HEK293 (cell line): ENCODE measurements at regions not wholly inside any gene's neighbourhood (a gene's known extent, or its start where the extent isn't known, plus 50 kb on each side); places are given as distances from the start of the nearest gene placed in this dataset.

Experiments
- CTCF ChIP-seq: fragments of 450-650 bp; formaldehyde crosslinking; IDR thresholded peaks from 2 replicates; pipeline ENCODE4 v1.5.1; 2016; ENCODE audit warnings: missing biosample characterization, missing genetic modification characterization
- ZNF274 ChIP-seq, 2 experiments: fragments of 200-500 bp in 1 of 2; fragments of 450-650 bp in 1 of 2; sonication (Bioruptor generic) in 1 of 2; formaldehyde crosslinking in 1 of 2; IDR thresholded peaks; 2 replicates each; pipeline versions ENCODE4 v1.5.1 to v1.6.1; 2014 to 2016; ENCODE audit warnings: borderline replicate concordance in 1 of 2, inconsistent platforms in 1 of 2, low read length in 1 of 2, missing biosample characterization in 1 of 2, missing genetic modification characterization in 1 of 2
- ZNF341 ChIP-seq: fragments of 450-650 bp; formaldehyde crosslinking; IDR thresholded peaks from 2 replicates; pipeline ENCODE4; 2016; ENCODE audit warnings: low read depth, missing biosample characterization, missing genetic modification characterization
- ZNF398 ChIP-seq: fragments of 450-650 bp; formaldehyde crosslinking; IDR thresholded peaks from 2 replicates; pipeline ENCODE4 v1.5.1; 2017; ENCODE audit warnings: missing biosample characterization, missing genetic modification characterization
- ZNF580 ChIP-seq: fragments of 450-650 bp; formaldehyde crosslinking; IDR thresholded peaks from 2 replicates; pipeline ENCODE4 v1.5.1; 2016; ENCODE audit warnings: missing biosample characterization, missing genetic modification characterization
- ZNF830 ChIP-seq: fragments of 450-650 bp; IDR thresholded peaks from 2 replicates; pipeline ENCODE4 v1.5.0; 2018; ENCODE audit warnings: missing biosample characterization, missing genetic modification characterization, low read depth, mild to moderate bottlenecking, moderate library complexity

- no peak for TF ChIP-seq CTCF
- TF ChIP-seq ZNF398 (tag by site-specific recombination): no peak
- TF ChIP-seq ZNF580 (tag by site-specific recombination): no peak
- TF ChIP-seq ZNF830 (tag by site-specific recombination): no peak
- no peak for TF ChIP-seq ZNF274 (IDR thresholded peaks at IDR 0.05; ENCODE audit: low read length)
- TF ChIP-seq ZNF274 (tag by site-specific recombination; IDR thresholded peaks at IDR 0.05; ENCODE audit: borderline replicate concordance): no peak
- no peak for TF ChIP-seq ZNF341 (tag by site-specific recombination)
These were observed 139.0 kb upstream of the ZNF438 start for GRCh38 chr10:31170636-31171035.
